Posterior cingulate gyrus (tissue), 11 donors: ENCODE measurements at regions not wholly inside any gene's neighbourhood (a gene's known extent, or its start where the extent isn't known, plus 50 kb on each side); places are given as distances from the start of the nearest gene placed in this dataset.
A peak's percentile ranks its signal among the peaks of the same experiment; 100 is the strongest.
"Not testable (repeated sequence)": the region's sequence is repeated elsewhere in the genome, so short reads cannot be mapped to it uniquely, and the experiment has no call there.

ENCODE experiments used
- DNase-seq, 10 donors: peaks; one replicate each; pipeline versions ENCODE4 v3.0.0 to v3.0.0-alpha.2; 2020 to 2021; ENCODE audit warnings: mixed read lengths in 3 of 10
- intact Hi-C: fragments of 100-400 bp; cut with DNase I; formaldehyde crosslinking; loops from one replicate; pipeline ENCODE4 v1.15.1; 2023

GRCh38 chr1:29557701-29558600 lies 321.6 kb downstream of the PTPRU start:
- intact Hi-C loops: no loop called here

GRCh38 chr1:29557066-29557465 lies 320.7 kb downstream of the PTPRU start:
- peak in 1 of 10 donors; percentile 65 for DNase-seq

More at GRCh38 chr1:29557701-29558600, 321.6 kb downstream of the PTPRU start:
- DNase-seq: peak in 1 of 10 donors; percentile 55

GRCh38 chr1:29556657-29557056 lies 320.3 kb downstream of the PTPRU start:
- peak in 1 of 10 donors; percentile 22 for DNase-seq
- intact Hi-C loops: no loop called here

More at GRCh38 chr1:29557066-29557465, 320.7 kb downstream of the PTPRU start:
- intact Hi-C loops: no loop called here

GRCh38 chr1:29555043-29555620 lies 318.8 kb downstream of the PTPRU start:
- peak in 1 of 10 donors; percentile 48 for DNase-seq
- intact Hi-C loops: no loop called here

GRCh38 chr1:29554208-29554778 lies 318.0 kb downstream of the PTPRU start:
- intact Hi-C loops: no loop called here
- peak in 1 of 10 donors; percentile 1 for DNase-seq

- intact Hi-C loops: no loop called here
- DNase-seq: peak in 1 of 10 donors; percentile 41
These were observed 315.0 kb downstream of the PTPRU start for GRCh38 chr1:29551123-29551936.

- peak in 1 of 10 donors; percentile 74 for DNase-seq
- intact Hi-C loops: no loop called here
These were observed 314.0 kb downstream of the PTPRU start for GRCh38 chr1:29550119-29550841.

- peak in 1 of 10 donors; percentile 59 for DNase-seq
- intact Hi-C loops: not testable (repeated sequence)
These were observed 313.4 kb downstream of the PTPRU start for GRCh38 chr1:29549728-29550118.

- intact Hi-C loops: no loop called here
- DNase-seq: peak in 1 of 10 donors; percentile 35
These were observed 312.7 kb downstream of the PTPRU start for GRCh38 chr1:29549001-29549400.

- peak in 1 of 10 donors; percentile 34 for DNase-seq
- intact Hi-C loops: no loop called here
These were observed 311.8 kb downstream of the PTPRU start for GRCh38 chr1:29548091-29548490.

GRCh38 chr1:29547300-29547699 lies 311.0 kb downstream of the PTPRU start:
- intact Hi-C loops: no loop called here
- peak in 1 of 10 donors; percentile 53 for DNase-seq

- peak in 1 of 10 donors; percentile 33 for DNase-seq
- intact Hi-C loops: no loop called here
These were observed 310.2 kb downstream of the PTPRU start for GRCh38 chr1:29546496-29546895.

- intact Hi-C loops: no loop called here
- peak in 1 of 10 donors; percentile 48 for DNase-seq
These were observed 308.1 kb downstream of the PTPRU start for GRCh38 chr1:29544406-29544805.

GRCh38 chr1:29543586-29543985 lies 307.3 kb downstream of the PTPRU start:
- DNase-seq: peak in 1 of 10 donors; percentile 13
- intact Hi-C loops: no loop called here

GRCh38 chr1:29542548-29542947 lies 306.2 kb downstream of the PTPRU start:
- peak in 1 of 10 donors; percentile 70 for DNase-seq
- intact Hi-C loops: no loop called here

- peak in 1 of 10 donors; percentile 58 for DNase-seq
These were observed 305.3 kb downstream of the PTPRU start for GRCh38 chr1:29541631-29542030.

GRCh38 chr1:29540801-29541357 lies 304.6 kb downstream of the PTPRU start:
- peak in 1 of 10 donors; percentile 63 for DNase-seq
- intact Hi-C loops: no loop called here

More at GRCh38 chr1:29541631-29542030, 305.3 kb downstream of the PTPRU start:
- intact Hi-C loops: no loop called here

GRCh38 chr1:29539971-29540370 lies 303.6 kb downstream of the PTPRU start:
- intact Hi-C loops: no loop called here
- DNase-seq: peak in 2 of 10 donors; percentile 29 to 40

GRCh38 chr1:29538586-29538985 lies 302.3 kb downstream of the PTPRU start:
- peak in 2 of 10 donors; percentile 1 to 24 for DNase-seq
- intact Hi-C loops: no loop called here
